ELR (cell line): ENCODE measurements at regions not wholly inside any gene's neighbourhood (a gene's known extent, or its start where the extent isn't known, plus 50 kb on each side); places are given as distances from the start of the nearest gene placed in this dataset.

Source experiments
- DNase-seq: peaks from one replicate; pipeline ENCODE4 v3.0.0-alpha.2; 2015; ENCODE audit warnings: low read depth

GRCh38 chr15:99921101-99921500 lies 187.9 kb upstream of the LYSMD4 start:
- DNase-seq = no peak

GRCh38 chr15:99918072-99918471 lies 184.8 kb upstream of the LYSMD4 start:
- no peak for DNase-seq

GRCh38 chr15:99917252-99917651 lies 184.0 kb upstream of the LYSMD4 start:
- DNase-seq = no peak

GRCh38 chr15:99916668-99917223 lies 183.5 kb upstream of the LYSMD4 start:
- no peak for DNase-seq

- no peak for DNase-seq
Observed at GRCh38 chr15:99914723-99915122, 181.5 kb upstream of the LYSMD4 start.

GRCh38 chr15:99911816-99912215 lies 178.6 kb upstream of the LYSMD4 start:
- no peak for DNase-seq

GRCh38 chr15:99909592-99910295 lies 176.5 kb upstream of the LYSMD4 start:
- peak; percentile 9 for DNase-seq

GRCh38 chr15:99907698-99908097 lies 174.5 kb upstream of the LYSMD4 start:
- no peak for DNase-seq

GRCh38 chr15:99906793-99907192 lies 173.6 kb upstream of the LYSMD4 start:
- DNase-seq = no peak

GRCh38 chr15:99906311-99906710 lies 173.1 kb upstream of the LYSMD4 start:
- DNase-seq = no peak

- DNase-seq = no peak
Observed at GRCh38 chr15:99902248-99902928, 169.2 kb upstream of the LYSMD4 start.

GRCh38 chr15:99895956-99896311 lies 162.7 kb upstream of the LYSMD4 start:
- DNase-seq = no peak

GRCh38 chr15:99895189-99895955 lies 162.1 kb upstream of the LYSMD4 start:
- DNase-seq = no peak

GRCh38 chr15:99878835-99879234 lies 145.6 kb upstream of the LYSMD4 start:
- no peak for DNase-seq

- no peak for DNase-seq
Observed at GRCh38 chr15:99873451-99873850, 140.2 kb upstream of the LYSMD4 start.

- peak; percentile 2 for DNase-seq
Observed at GRCh38 chr15:99863550-99864198, 130.4 kb upstream of the LYSMD4 start.

GRCh38 chr15:99857836-99858235 lies 124.6 kb upstream of the LYSMD4 start:
- DNase-seq = no peak

GRCh38 chr15:99850517-99850916 lies 117.3 kb upstream of the LYSMD4 start:
- peak; percentile 7 for DNase-seq

GRCh38 chr15:99845009-99845408 lies 111.8 kb upstream of the LYSMD4 start:
- peak; percentile 31 for DNase-seq

GRCh38 chr15:99844150-99844549 lies 110.9 kb upstream of the LYSMD4 start:
- DNase-seq = no peak

GRCh38 chr15:99842071-99842470 lies 108.8 kb upstream of the LYSMD4 start:
- no peak for DNase-seq

- DNase-seq = no peak
Observed at GRCh38 chr15:99826157-99826780, 93.0 kb upstream of the LYSMD4 start.
